Neuron (in vitro differentiated cells): ENCODE measurements at regions not wholly inside any gene's neighbourhood (a gene's known extent, or its start where the extent isn't known, plus 50 kb on each side); places are given as distances from the start of the nearest gene placed in this dataset.
"Not testable (repeated sequence)": the region's sequence is repeated elsewhere in the genome, so short reads cannot be mapped to it uniquely, and the experiment has no call there.

Experiments used
- H2AFZ ChIP-seq: one replicate; pipeline ENCODE4 v1.6.1; 2013; ENCODE audit warnings: low read depth, mild to moderate bottlenecking, inconsistent platforms, low read length, moderate library complexity
- H3K27me3 ChIP-seq: one replicate; pipeline ENCODE4 v1.6.1; 2013; ENCODE audit warnings: low read length; ENCODE audit not compliant: insufficient read depth
- H3K36me3 ChIP-seq: one replicate; pipeline ENCODE4 v1.6.1; 2013; ENCODE audit warnings: low read length; ENCODE audit not compliant: insufficient read depth
- H3K4me1 ChIP-seq: one replicate; pipeline ENCODE4 v1.6.1; 2013; ENCODE audit warnings: low read length; ENCODE audit not compliant: insufficient read depth
- H3K4me3 ChIP-seq: 2 replicates; pipeline ENCODE4 v1.5.1; 2013; ENCODE audit warnings: mild to moderate bottlenecking, low read length, moderate library complexity
- H3K9me3 ChIP-seq: one replicate; pipeline ENCODE4 v1.6.1; 2013; ENCODE audit warnings: low read length

DNA sequence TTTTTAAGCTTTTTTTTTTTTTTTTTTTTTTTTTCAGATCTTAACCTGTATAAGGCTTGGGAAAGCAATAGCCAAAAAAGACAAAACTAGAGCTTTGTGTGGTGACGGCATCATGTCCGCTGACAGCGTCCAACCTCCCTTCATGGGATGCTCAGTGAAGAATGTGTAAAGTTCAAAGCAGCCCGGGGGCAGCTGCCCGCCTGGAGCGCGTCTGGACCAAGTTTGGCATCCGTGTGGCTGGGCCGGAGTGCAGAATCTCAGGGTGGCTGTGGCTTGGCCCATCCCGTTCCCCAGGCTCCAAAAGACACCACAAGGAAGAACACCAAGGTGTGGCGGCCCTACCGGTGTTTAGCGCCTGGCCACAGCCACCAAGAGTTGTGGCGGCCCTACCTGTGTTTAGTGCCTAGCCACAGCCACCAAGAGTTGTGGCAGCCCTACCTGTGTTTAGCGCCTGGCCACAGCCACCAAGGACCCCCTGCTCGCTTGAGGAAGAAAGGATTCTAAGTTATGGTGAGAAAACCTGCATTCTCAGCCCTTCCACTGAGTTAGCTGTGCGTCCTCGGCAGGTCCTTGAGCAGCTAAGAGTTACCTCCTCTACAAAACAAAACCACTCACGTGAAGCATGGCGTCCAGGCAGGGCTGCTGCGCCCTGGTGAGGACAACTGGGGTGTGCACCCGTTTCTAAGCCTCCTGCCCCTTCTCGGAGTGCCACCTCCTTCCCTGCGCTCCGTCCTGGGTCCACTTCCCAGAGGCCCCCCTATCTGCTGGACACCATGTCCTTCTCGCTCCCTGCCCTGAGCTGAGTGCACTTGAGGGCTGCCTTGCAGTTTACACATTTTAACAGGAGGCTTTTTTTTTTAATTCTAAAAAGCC is 103.6 kb upstream of the SALL3 start:
- no peaks in the 10 kb centered on the region for H3K4me1 ChIP-seq
- no peak overlapping the region for H2AFZ ChIP-seq
- no peaks in the 10 kb centered on the region for H3K36me3 ChIP-seq
- no peak overlapping the region for H3K4me3 ChIP-seq
- H3K9me3 ChIP-seq, result no peaks in the 10 kb centered on the region
- peaks cover 2% of the 10 kb centered on the region for H3K27me3 ChIP-seq

GRCh38 chr18:78876868-78877267 is 102.8 kb upstream of the SALL3 start:
- Histone ChIP-seq H2AFZ (no peak overlapping the region), H3K9me3 (no peaks in the 10 kb centered on the region), H3K4me3 (no peak overlapping the region), H3K27me3 (peaks cover 2% of the 10 kb centered on the region), H3K36me3 (no peaks in the 10 kb centered on the region), H3K4me1 (no peaks in the 10 kb centered on the region)

- Histone ChIP-seq H3K4me3 (no peak overlapping the region), H3K9me3 (no peaks in the 10 kb centered on the region), H3K36me3 (no peaks in the 10 kb centered on the region), H2AFZ (no peak overlapping the region), H3K4me1 (no peaks in the 10 kb centered on the region), H3K27me3 (peaks cover 2% of the 10 kb centered on the region)
These were observed 101.3 kb upstream of the SALL3 start for GRCh38 chr18:78878335-78878734.

DNA sequence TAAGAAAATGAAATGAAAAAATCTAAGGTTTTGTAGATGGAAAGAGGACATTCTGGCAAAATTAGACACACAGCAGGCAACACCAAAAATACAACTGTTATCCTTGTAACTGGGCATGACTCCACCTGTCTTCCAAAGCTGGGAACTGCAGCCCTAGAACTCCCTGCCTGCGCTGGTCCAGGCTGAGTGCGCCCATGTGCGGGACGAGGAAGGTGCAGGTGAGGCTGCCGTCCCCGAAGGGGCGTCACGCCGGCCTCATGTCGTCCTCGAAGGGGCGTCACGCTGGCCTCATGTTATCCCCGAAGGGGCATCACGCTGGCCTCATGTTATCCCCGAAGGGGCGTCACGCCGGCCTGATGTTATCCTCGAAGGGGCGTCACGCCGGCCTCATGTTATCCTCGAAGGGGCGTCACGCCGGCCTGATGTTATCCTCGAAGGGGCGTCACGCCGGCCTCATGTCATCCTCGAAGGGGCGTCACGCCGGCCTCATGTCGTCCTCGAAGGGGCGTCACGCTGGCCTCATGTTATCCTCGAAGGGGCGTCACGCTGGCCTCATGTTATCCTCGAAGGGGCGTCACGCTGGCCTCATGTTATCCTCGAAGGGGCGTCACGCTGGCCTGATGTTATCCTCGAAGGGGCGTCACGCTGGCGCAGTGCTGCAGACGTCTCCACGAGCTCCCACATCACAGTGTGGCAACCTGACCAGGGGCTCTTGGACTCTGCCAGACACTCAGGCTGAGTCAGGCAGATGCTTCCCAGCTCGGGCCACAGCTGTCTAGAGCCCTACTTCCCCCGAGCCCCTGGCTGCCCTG is 100.3 kb upstream of the SALL3 start:
- not testable (repeated sequence) for H3K36me3 ChIP-seq, H3K27me3 ChIP-seq, H3K4me1 ChIP-seq, H3K9me3 ChIP-seq, H2AFZ ChIP-seq, H3K4me3 ChIP-seq

DNA sequence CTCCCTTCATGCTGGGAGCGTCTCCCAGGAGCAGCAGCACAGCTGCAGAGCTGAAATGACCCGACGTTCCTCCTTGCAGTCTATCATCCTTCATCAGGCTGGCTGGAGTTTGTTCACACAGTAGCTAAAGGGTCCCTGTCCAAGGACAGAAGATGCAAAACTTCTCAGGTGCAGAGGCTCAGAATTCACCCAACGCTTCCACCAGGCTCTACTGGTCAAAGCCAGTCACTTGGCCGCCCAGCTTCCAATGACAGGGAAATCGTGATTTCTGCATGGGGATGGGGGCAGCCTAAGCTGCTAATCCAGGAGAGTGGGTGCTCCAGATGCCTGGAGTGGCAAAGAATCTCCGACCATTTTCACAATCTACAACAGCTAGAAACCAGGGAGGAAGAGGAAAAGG is 97.0 kb upstream of the SALL3 start:
- H3K36me3 ChIP-seq, result no peaks in the 10 kb centered on the region
- H3K4me1 ChIP-seq, result no peaks in the 10 kb centered on the region
- H2AFZ ChIP-seq, result no peak overlapping the region
- H3K4me3 ChIP-seq, result no peak overlapping the region
- H3K9me3 ChIP-seq, result no peaks in the 10 kb centered on the region
- no peaks in the 10 kb centered on the region for H3K27me3 ChIP-seq

GRCh38 chr18:78883501-78883900 is 96.1 kb upstream of the SALL3 start:
- H3K36me3 ChIP-seq, result no peaks in the 10 kb centered on the region
- no peaks in the 10 kb centered on the region for H3K9me3 ChIP-seq
- H2AFZ ChIP-seq, result no peak overlapping the region
- H3K4me1 ChIP-seq, result no peaks in the 10 kb centered on the region
- H3K27me3 ChIP-seq, result no peaks in the 10 kb centered on the region
- H3K4me3 ChIP-seq, result no peak overlapping the region

DNA sequence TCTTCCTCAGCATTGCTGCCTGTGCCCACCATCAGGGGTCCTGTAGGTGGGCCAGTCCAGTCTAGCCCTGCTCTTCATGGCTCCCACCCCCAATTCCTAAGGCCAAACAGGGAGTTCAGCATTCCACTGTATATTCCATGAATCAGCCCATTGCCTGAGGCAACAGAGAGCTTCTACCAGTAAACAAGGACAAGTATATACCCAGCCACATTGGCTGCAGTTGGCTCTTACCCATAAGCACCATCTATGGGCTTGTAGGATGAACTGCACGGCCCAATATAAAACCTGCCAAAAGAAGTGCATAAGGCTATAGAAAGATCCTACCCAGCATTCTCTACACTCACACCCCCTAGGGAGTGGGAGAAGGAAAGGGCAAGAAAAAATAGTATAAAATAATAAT is 95.1 kb upstream of the SALL3 start:
- Histone ChIP-seq H2AFZ (no peak overlapping the region), H3K9me3 (no peaks in the 10 kb centered on the region), H3K36me3 (no peaks in the 10 kb centered on the region), H3K4me3 (no peak overlapping the region), H3K27me3 (no peaks in the 10 kb centered on the region), H3K4me1 (no peaks in the 10 kb centered on the region)

DNA sequence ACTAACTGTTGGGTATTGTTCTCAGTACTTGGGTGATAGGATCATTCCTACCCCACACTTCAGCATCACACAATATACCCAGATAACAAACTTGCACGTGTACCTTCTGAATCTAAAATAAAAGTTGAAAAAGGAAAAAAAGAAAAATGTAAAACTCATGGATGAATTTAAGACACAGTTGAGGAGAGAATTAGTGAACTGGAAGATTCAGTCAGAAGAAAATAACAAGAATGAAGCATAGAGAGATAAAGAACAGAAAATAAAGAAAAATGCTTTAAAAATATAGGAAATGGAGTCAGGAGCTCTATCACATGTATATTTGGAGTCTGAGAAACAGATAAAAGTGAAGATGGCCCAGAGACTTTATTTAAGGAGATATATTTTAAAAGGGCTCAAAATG is 90.4 kb upstream of the SALL3 start:
- Histone ChIP-seq H2AFZ (no peak overlapping the region), H3K4me3 (no peak overlapping the region), H3K9me3 (no peaks in the 10 kb centered on the region), H3K36me3 (no peaks in the 10 kb centered on the region), H3K4me1 (no peaks in the 10 kb centered on the region), H3K27me3 (no peaks in the 10 kb centered on the region)

- Histone ChIP-seq H3K9me3 (no peaks in the 10 kb centered on the region), H3K4me3 (no peak overlapping the region), H2AFZ (no peak overlapping the region), H3K36me3 (no peaks in the 10 kb centered on the region), H3K27me3 (no peaks in the 10 kb centered on the region), H3K4me1 (no peaks in the 10 kb centered on the region)
These were observed 89.2 kb upstream of the SALL3 start for GRCh38 chr18:78890388-78890787.

DNA sequence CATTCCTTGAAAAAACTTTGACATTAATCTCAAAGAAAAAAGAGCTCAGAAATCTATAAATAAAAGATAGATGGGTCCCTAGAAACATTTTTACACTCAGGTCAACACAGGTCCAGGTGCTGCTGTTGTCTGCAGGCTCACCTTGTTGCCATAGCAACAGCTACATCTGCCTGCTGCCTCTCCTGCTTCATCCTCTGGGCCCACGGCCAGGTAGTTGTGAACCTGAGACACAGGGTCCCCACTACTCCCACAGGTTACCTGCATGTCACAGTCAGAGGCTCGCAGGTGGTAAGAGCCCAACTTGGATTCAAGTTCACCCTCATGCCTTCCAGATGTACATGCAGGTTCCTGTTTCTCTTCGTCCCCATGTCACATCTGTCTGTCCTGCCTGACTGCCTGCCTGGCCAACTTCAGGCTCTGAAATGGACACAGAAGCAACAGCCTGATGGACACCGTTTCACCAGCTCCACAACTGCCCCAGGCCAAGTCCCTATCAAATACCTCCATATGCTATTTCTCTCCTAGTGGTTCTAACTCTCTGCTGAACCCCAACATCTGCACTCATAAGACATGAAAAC is 88.3 kb upstream of the SALL3 start:
- Histone ChIP-seq H3K4me1 (no peaks in the 10 kb centered on the region), H3K36me3 (no peaks in the 10 kb centered on the region), H2AFZ (no peak overlapping the region), H3K27me3 (no peaks in the 10 kb centered on the region), H3K9me3 (no peaks in the 10 kb centered on the region), H3K4me3 (no peak overlapping the region)

GRCh38 chr18:78892177-78892576 is 87.4 kb upstream of the SALL3 start:
- H3K4me1 ChIP-seq, result no peaks in the 10 kb centered on the region
- H3K9me3 ChIP-seq, result no peaks in the 10 kb centered on the region
- H2AFZ ChIP-seq, result no peak overlapping the region
- no peaks in the 10 kb centered on the region for H3K36me3 ChIP-seq
- no peak overlapping the region for H3K4me3 ChIP-seq
- H3K27me3 ChIP-seq, result no peaks in the 10 kb centered on the region

- Histone ChIP-seq H3K9me3 (no peaks in the 10 kb centered on the region), H3K27me3 (no peaks in the 10 kb centered on the region), H3K36me3 (no peaks in the 10 kb centered on the region), H3K4me3 (no peak overlapping the region), H3K4me1 (no peaks in the 10 kb centered on the region), H2AFZ (no peak overlapping the region)
These were observed 86.9 kb upstream of the SALL3 start for GRCh38 chr18:78892721-78893120.

DNA sequence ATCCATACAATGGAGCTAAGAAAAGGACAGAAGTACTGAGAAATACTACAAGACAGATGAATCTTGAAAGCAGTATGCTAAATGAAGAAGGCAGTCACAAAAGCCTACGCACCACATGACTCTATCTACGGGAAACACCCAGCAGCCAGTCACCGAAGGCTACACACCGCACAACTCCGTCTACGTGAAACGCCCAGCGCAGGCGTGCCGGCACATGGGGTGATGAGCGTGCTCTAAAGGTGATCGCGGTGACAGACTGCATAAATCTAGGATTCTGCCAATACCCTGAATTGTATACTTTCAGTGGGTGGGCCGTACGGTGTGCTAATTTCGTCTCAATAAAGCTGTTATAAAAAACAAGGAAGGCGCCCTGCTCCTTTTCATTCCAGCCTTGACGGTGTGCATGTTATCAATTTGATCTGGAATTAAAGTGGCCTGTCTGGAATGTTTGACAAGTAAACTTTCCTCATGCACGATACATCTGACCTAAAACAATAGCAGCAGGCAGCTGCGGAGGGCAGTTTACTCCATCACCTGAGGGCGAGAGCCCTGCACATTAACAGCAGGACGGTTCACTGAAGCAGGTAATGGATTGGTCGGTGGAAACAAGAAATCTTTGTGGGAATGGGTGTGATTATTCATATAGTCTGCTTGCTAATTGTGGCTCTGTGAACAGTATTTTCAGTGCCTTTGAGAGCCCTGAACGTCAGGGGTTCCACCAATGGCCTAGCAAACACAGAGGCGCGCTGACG is 86.2 kb upstream of the SALL3 start:
- no peaks in the 10 kb centered on the region for H3K4me1 ChIP-seq

More for the DNA sequence above, 86.2 kb upstream of the SALL3 start:
- no peaks in the 10 kb centered on the region for H3K27me3 ChIP-seq
- H3K9me3 ChIP-seq, result no peaks in the 10 kb centered on the region
- H3K4me3 ChIP-seq, result no peak overlapping the region
- H2AFZ ChIP-seq, result no peak overlapping the region
- H3K36me3 ChIP-seq, result no peaks in the 10 kb centered on the region
